ENCODE measurements at regions not wholly inside any gene's neighbourhood (a gene's known extent, or its start where the extent isn't known, plus 50 kb on each side); places are given as distances from the start of the nearest gene placed in this dataset.

GRCh38 chr5:67495072-67495471 lies 298.5 kb upstream of the CD180 start:
- no peaks in the 10 kb centered on the region for H3K4me1 ChIP-seq (ENCODE audit: insufficient read depth, low read length)
- Mint-ChIP-seq H3K27ac (peak overlapping the region in 3 of 8 donors; percentile 45 to 76 (median 47)), H3K9me3 (peaks cover 0 to 6% (median 5%) of the 10 kb centered on the region in 5 donors), H3K4me3 (no peak overlapping the region), H3K36me3 (peaks cover 0 to 8% (median 0%) of the 10 kb centered on the region in 3 donors), H3K27me3 (no peaks in the 10 kb centered on the region), H3K4me1 (peaks cover 4 to 7% (median 4%) of the 10 kb centered on the region in 3 donors)
- no peaks in the 10 kb centered on the region for H3K27me3 ChIP-seq (ENCODE audit: insufficient read depth, low read length, poor library complexity, severe bottlenecking)
- ChIA-PET CTCF (interaction anchor here (0.7 kb wide), 1 partner anchor 786 kb away, joined by 3 read pairs; no protein-coding TSS in a partner anchor), POLR2A (no interaction called here)
- H3K27ac ChIP-seq (ENCODE audit: low read depth, low read length), result no peak overlapping the region
- H3K36me3 ChIP-seq (ENCODE audit: insufficient read depth, low read length), result no peaks in the 10 kb centered on the region
- no peak overlapping the region for H3K4me3 ChIP-seq (ENCODE audit: low read length)
- H3K9me3 ChIP-seq (ENCODE audit: low read length), result no peaks in the 10 kb centered on the region
- DNase-seq, result no peak

- Mint-ChIP-seq H3K4me1 (peaks cover 4 to 7% (median 4%) of the 10 kb centered on the region in 3 donors), H3K27me3 (no peaks in the 10 kb centered on the region), H3K36me3 (peaks cover 0 to under 1% (median 0%) of the 10 kb centered on the region in 3 donors), H3K4me3 (no peak overlapping the region), H3K9me3 (peaks cover 0 to 1% (median 0%) of the 10 kb centered on the region in 5 donors), H3K27ac (peak overlapping the region in 3 of 8 donors; percentile 4 to 47 (median 17))
- H3K27ac ChIP-seq (ENCODE audit: low read depth, low read length), result no peak overlapping the region
- H3K9me3 ChIP-seq (ENCODE audit: low read length), result no peaks in the 10 kb centered on the region
- DNase-seq, result no peak
- no peak overlapping the region for H3K4me3 ChIP-seq (ENCODE audit: low read length)
- H3K27me3 ChIP-seq (ENCODE audit: insufficient read depth, low read length, poor library complexity, severe bottlenecking), result no peaks in the 10 kb centered on the region
- H3K4me1 ChIP-seq (ENCODE audit: insufficient read depth, low read length), result no peaks in the 10 kb centered on the region
- CTCF ChIA-PET, result interaction anchor here (0.7 to 1.3 kb wide), 3 partner anchors 20 to 787 kb away, joined by 3 read pairs; no protein-coding TSS in a partner anchor
- no peaks in the 10 kb centered on the region for H3K36me3 ChIP-seq (ENCODE audit: insufficient read depth, low read length)
- POLR2A ChIA-PET, result no interaction called here
These were observed 297.7 kb upstream of the CD180 start for GRCh38 chr5:67494186-67494855.

GRCh38 chr5:67493676-67494075 lies 297.1 kb upstream of the CD180 start:
- H3K27ac ChIP-seq (ENCODE audit: low read depth, low read length), result no peak overlapping the region
- no peak for DNase-seq
- H3K4me3 ChIP-seq (ENCODE audit: low read length), result no peak overlapping the region
- Mint-ChIP-seq H3K9me3 (no peaks in the 10 kb centered on the region), H3K4me1 (peaks cover 4 to 7% (median 4%) of the 10 kb centered on the region in 3 donors), H3K4me3 (no peak overlapping the region), H3K36me3 (no peaks in the 10 kb centered on the region), H3K27me3 (no peaks in the 10 kb centered on the region), H3K27ac (peak overlapping the region in 1 of 8 donors; percentile 32)
- no peaks in the 10 kb centered on the region for H3K36me3 ChIP-seq (ENCODE audit: insufficient read depth, low read length)
- no peaks in the 10 kb centered on the region for H3K9me3 ChIP-seq (ENCODE audit: low read length)
- ChIA-PET POLR2A (no interaction called here), CTCF (interaction anchor here (0.9 to 1.3 kb wide), 2 partner anchors 21 to 45 kb away, joined by 3 read pairs; no protein-coding TSS in a partner anchor)
- no peaks in the 10 kb centered on the region for H3K27me3 ChIP-seq (ENCODE audit: insufficient read depth, low read length, poor library complexity, severe bottlenecking)
- no peaks in the 10 kb centered on the region for H3K4me1 ChIP-seq (ENCODE audit: insufficient read depth, low read length)

- no peaks in the 10 kb centered on the region for H3K9me3 ChIP-seq (ENCODE audit: low read length)
- H3K36me3 ChIP-seq (ENCODE audit: insufficient read depth, low read length), result no peaks in the 10 kb centered on the region
- Mint-ChIP-seq H3K36me3 (peaks cover 0 to 4% (median 0%) of the 10 kb centered on the region in 3 donors), H3K27me3 (no peaks in the 10 kb centered on the region), H3K4me3 (no peak overlapping the region), H3K4me1 (peaks cover 4 to 7% (median 4%) of the 10 kb centered on the region in 3 donors), H3K27ac (no peak overlapping the region), H3K9me3 (no peaks in the 10 kb centered on the region)
- DNase-seq, result no peak
- no peak overlapping the region for H3K4me3 ChIP-seq (ENCODE audit: low read length)
- no peak overlapping the region for H3K27ac ChIP-seq (ENCODE audit: low read depth, low read length)
- H3K4me1 ChIP-seq (ENCODE audit: insufficient read depth, low read length), result no peaks in the 10 kb centered on the region
- ChIA-PET CTCF (no interaction called here), POLR2A (no interaction called here)
- H3K27me3 ChIP-seq (ENCODE audit: insufficient read depth, low read length, poor library complexity, severe bottlenecking), result no peaks in the 10 kb centered on the region
These were observed 294.1 kb upstream of the CD180 start for GRCh38 chr5:67490543-67491321.

GRCh38 chr5:67488885-67489284 lies 292.3 kb upstream of the CD180 start:
- CTCF ChIA-PET, result no interaction called here
- POLR2A ChIA-PET, result no interaction called here
- peaks cover 0 to 5% (median 0%) of the 10 kb centered on the region in 3 donors for H3K36me3 Mint-ChIP-seq

GRCh38 chr5:67487862-67488261 lies 291.3 kb upstream of the CD180 start:
- H3K4me3 Mint-ChIP-seq, result no peak overlapping the region
- POLR2A ChIA-PET, result no interaction called here

More at GRCh38 chr5:67488885-67489284, 292.3 kb upstream of the CD180 start:
- Mint-ChIP-seq H3K4me3 (no peak overlapping the region), H3K27ac (no peak overlapping the region), H3K4me1 (peaks cover 3 to 4% (median 4%) of the 10 kb centered on the region in 3 donors), H3K27me3 (no peaks in the 10 kb centered on the region), H3K9me3 (no peaks in the 10 kb centered on the region)
- H3K27me3 ChIP-seq (ENCODE audit: insufficient read depth, low read length, poor library complexity, severe bottlenecking), result no peaks in the 10 kb centered on the region
- H3K9me3 ChIP-seq (ENCODE audit: low read length), result no peaks in the 10 kb centered on the region
- H3K4me1 ChIP-seq (ENCODE audit: insufficient read depth, low read length), result no peaks in the 10 kb centered on the region
- no peak overlapping the region for H3K27ac ChIP-seq (ENCODE audit: low read depth, low read length)
- no peak overlapping the region for H3K4me3 ChIP-seq (ENCODE audit: low read length)
- no peaks in the 10 kb centered on the region for H3K36me3 ChIP-seq (ENCODE audit: insufficient read depth, low read length)
- DNase-seq, result no peak

GRCh38 chr5:67483453-67484030 lies 286.9 kb upstream of the CD180 start:
- no peaks in the 10 kb centered on the region for H3K27me3 ChIP-seq (ENCODE audit: insufficient read depth, low read length, poor library complexity, severe bottlenecking)
- peaks cover 0 to 9% (median 0%) of the 10 kb centered on the region in 3 donors for H3K36me3 Mint-ChIP-seq
- no peaks in the 10 kb centered on the region for H3K36me3 ChIP-seq (ENCODE audit: insufficient read depth, low read length)
- POLR2A ChIA-PET, result no interaction called here
- no peak for DNase-seq
- CTCF ChIA-PET, result no interaction called here
- H3K4me1 Mint-ChIP-seq, result peaks cover 0 to 6% (median 4%) of the 10 kb centered on the region in 3 donors
- no peaks in the 10 kb centered on the region for H3K4me1 ChIP-seq (ENCODE audit: insufficient read depth, low read length)
- no peak overlapping the region for H3K4me3 ChIP-seq (ENCODE audit: low read length)
- peaks cover 9 to 30% of the 10 kb centered on the region in 2 donors for H3K27me3 Mint-ChIP-seq
- H3K27ac Mint-ChIP-seq, result no peak overlapping the region
- H3K9me3 ChIP-seq (ENCODE audit: low read length), result no peaks in the 10 kb centered on the region
- H3K27ac ChIP-seq (ENCODE audit: low read depth, low read length), result no peak overlapping the region
- peaks cover 0 to 2% (median 0%) of the 10 kb centered on the region in 5 donors for H3K9me3 Mint-ChIP-seq
- no peak overlapping the region for H3K4me3 Mint-ChIP-seq

More at GRCh38 chr5:67487862-67488261, 291.3 kb upstream of the CD180 start:
- no peak overlapping the region for H3K27ac Mint-ChIP-seq
- no peak for DNase-seq
- peaks cover 0 to 2% (median 0%) of the 10 kb centered on the region in 5 donors for H3K9me3 Mint-ChIP-seq
- CTCF ChIA-PET, result no interaction called here
- Histone ChIP-seq H3K4me3 (ENCODE audit: low read length) (no peak overlapping the region), H3K27ac (ENCODE audit: low read depth, low read length) (no peak overlapping the region), H3K27me3 (ENCODE audit: insufficient read depth, low read length, poor library complexity, severe bottlenecking) (no peaks in the 10 kb centered on the region), H3K9me3 (ENCODE audit: low read length) (no peaks in the 10 kb centered on the region), H3K4me1 (ENCODE audit: insufficient read depth, low read length) (no peaks in the 10 kb centered on the region), H3K36me3 (ENCODE audit: insufficient read depth, low read length) (no peaks in the 10 kb centered on the region)
- H3K4me1 Mint-ChIP-seq, result peaks cover 0 to 6% (median 4%) of the 10 kb centered on the region in 3 donors
- peaks cover 0 to 4% of the 10 kb centered on the region in 2 donors for H3K27me3 Mint-ChIP-seq
- H3K36me3 Mint-ChIP-seq, result peaks cover 0 to 5% (median 0%) of the 10 kb centered on the region in 3 donors

GRCh38 chr5:67481362-67481761 lies 284.8 kb upstream of the CD180 start:
- POLR2A ChIA-PET, result no interaction called here
- H3K4me1 ChIP-seq (ENCODE audit: insufficient read depth, low read length), result no peaks in the 10 kb centered on the region
- H3K27ac Mint-ChIP-seq, result no peak overlapping the region
- CTCF ChIA-PET, result no interaction called here
- H3K27me3 Mint-ChIP-seq, result peaks cover 9 to 40% of the 10 kb centered on the region in 2 donors
- peaks cover 0 to 2% (median 0%) of the 10 kb centered on the region in 5 donors for H3K9me3 Mint-ChIP-seq
- DNase-seq, result no peak
- no peaks in the 10 kb centered on the region for H3K27me3 ChIP-seq (ENCODE audit: insufficient read depth, low read length, poor library complexity, severe bottlenecking)
- H3K36me3 ChIP-seq (ENCODE audit: insufficient read depth, low read length), result no peaks in the 10 kb centered on the region
- H3K9me3 ChIP-seq (ENCODE audit: low read length), result no peaks in the 10 kb centered on the region
- H3K4me3 ChIP-seq (ENCODE audit: low read length), result no peak overlapping the region
- no peak overlapping the region for H3K4me3 Mint-ChIP-seq
- H3K27ac ChIP-seq (ENCODE audit: low read depth, low read length), result no peak overlapping the region
- peaks cover 0 to 6% (median 4%) of the 10 kb centered on the region in 3 donors for H3K4me1 Mint-ChIP-seq
- peaks cover 0 to 15% (median 2%) of the 10 kb centered on the region in 3 donors for H3K36me3 Mint-ChIP-seq

All from CD8-positive, alpha-beta memory T cell (primary cell).